ENCODE measurements at regions not wholly inside any gene's neighbourhood (a gene's known extent, or its start where the extent isn't known, plus 50 kb on each side); places are given as distances from the start of the nearest gene placed in this dataset.

DNA sequence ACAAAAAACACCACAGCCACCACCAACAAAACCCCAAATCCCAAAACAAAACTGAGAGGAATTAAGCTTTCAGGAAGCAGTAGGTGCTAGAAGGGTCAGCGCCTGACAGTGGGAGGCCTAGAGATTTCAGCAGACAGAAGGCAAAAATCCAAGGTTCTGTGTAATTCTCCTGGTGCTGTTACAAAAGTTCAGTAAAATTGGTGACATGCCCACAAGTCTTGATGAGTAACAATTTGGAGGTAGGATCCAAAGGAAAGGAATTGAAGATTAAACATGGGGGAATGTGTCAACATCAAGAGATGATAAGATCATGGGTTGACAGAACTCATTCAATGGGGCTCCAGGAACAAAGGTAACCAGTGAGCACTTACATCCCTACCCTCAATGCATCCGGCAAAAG lies 653.8 kb upstream of the CPEB2 start:
- no peak for TF ChIP-seq POLR2A (IDR thresholded peaks at IDR 0.05)
- TF ChIP-seq, protein P1, sequence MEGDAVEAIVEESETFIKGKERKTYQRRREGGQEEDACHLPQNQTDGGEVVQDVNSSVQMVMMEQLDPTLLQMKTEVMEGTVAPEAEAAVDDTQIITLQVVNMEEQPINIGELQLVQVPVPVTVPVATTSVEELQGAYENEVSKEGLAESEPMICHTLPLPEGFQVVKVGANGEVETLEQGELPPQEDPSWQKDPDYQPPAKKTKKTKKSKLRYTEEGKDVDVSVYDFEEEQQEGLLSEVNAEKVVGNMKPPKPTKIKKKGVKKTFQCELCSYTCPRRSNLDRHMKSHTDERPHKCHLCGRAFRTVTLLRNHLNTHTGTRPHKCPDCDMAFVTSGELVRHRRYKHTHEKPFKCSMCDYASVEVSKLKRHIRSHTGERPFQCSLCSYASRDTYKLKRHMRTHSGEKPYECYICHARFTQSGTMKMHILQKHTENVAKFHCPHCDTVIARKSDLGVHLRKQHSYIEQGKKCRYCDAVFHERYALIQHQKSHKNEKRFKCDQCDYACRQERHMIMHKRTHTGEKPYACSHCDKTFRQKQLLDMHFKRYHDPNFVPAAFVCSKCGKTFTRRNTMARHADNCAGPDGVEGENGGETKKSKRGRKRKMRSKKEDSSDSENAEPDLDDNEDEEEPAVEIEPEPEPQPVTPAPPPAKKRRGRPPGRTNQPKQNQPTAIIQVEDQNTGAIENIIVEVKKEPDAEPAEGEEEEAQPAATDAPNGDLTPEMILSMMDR (IDR thresholded peaks at IDR 0.05) = no peak

All from adrenal gland (tissue), 5 donors.